ENCODE measurements at regions not wholly inside any gene's neighbourhood (a gene's known extent, or its start where the extent isn't known, plus 50 kb on each side); places are given as distances from the start of the nearest gene placed in this dataset.
"Not testable (repeated sequence)": the region's sequence is repeated elsewhere in the genome, so short reads cannot be mapped to it uniquely, and the experiment has no call there.

GRCh38 chr10:90195288-90195840, 494.0 kb downstream of the KIF20B start:
- no peak for DNase-seq

GRCh38 chr10:90197766-90198165, 496.4 kb downstream of the KIF20B start:
- DNase-seq, result no peak

GRCh38 chr10:90199093-90199492, 497.7 kb downstream of the KIF20B start:
- DNase-seq, result no peak

- no peak for DNase-seq
These were observed 498.1 kb downstream of the KIF20B start for GRCh38 chr10:90199513-90199912.

- no peak for DNase-seq
These were observed 503.0 kb downstream of the KIF20B start for GRCh38 chr10:90204131-90204955.

- no peak for DNase-seq
These were observed 503.5 kb downstream of the KIF20B start for GRCh38 chr10:90204956-90205314.

- no peak for DNase-seq
These were observed 503.9 kb downstream of the KIF20B start for GRCh38 chr10:90205340-90205739.

- DNase-seq, result no peak
These were observed 512.0 kb downstream of the KIF20B start for GRCh38 chr10:90213346-90213745.

- DNase-seq, result no peak
These were observed 517.5 kb downstream of the KIF20B start for GRCh38 chr10:90218846-90219245.

- DNase-seq, result no peak
These were observed 521.0 kb downstream of the KIF20B start for GRCh38 chr10:90222372-90222771.

GRCh38 chr10:90222939-90223338, 521.5 kb downstream of the KIF20B start:
- DNase-seq, result no peak

GRCh38 chr10:90224791-90225566, 523.6 kb downstream of the KIF20B start:
- DNase-seq, result no peak

- no peak for DNase-seq
These were observed 525.1 kb downstream of the KIF20B start for GRCh38 chr10:90226517-90226916.

GRCh38 chr10:90227217-90227656, 525.8 kb downstream of the KIF20B start:
- DNase-seq, result no peak

- DNase-seq, result no peak
These were observed 526.4 kb downstream of the KIF20B start for GRCh38 chr10:90227786-90228185.

GRCh38 chr10:90229486-90229885, 528.1 kb downstream of the KIF20B start:
- DNase-seq, result no peak

- DNase-seq, result not testable (repeated sequence)
These were observed 532.4 kb downstream of the KIF20B start for GRCh38 chr10:90233805-90234204.

GRCh38 chr10:90245623-90246022, 544.2 kb downstream of the KIF20B start:
- no peak for DNase-seq

GRCh38 chr10:90250784-90251183, 549.4 kb downstream of the KIF20B start:
- DNase-seq, result not testable (repeated sequence)

GRCh38 chr10:90269699-90270098, 568.3 kb downstream of the KIF20B start:
- no peak for DNase-seq

- DNase-seq, result no peak
These were observed 573.5 kb downstream of the KIF20B start for GRCh38 chr10:90274721-90275468.

GRCh38 chr10:90276894-90277475, 575.6 kb downstream of the KIF20B start:
- peak; percentile 13 for DNase-seq

- no peak for DNase-seq
These were observed 571.4 kb downstream of the HTR7 start for GRCh38 chr10:90286406-90286805.
